Memory B cell (primary cell): ENCODE measurements at regions not wholly inside any gene's neighbourhood (a gene's known extent, or its start where the extent isn't known, plus 50 kb on each side); places are given as distances from the start of the nearest gene placed in this dataset.

Source experiments
- ATAC-seq: fragments of 150-1000 bp; cut with Tn5 transposase; 2 replicates; pipeline ENCODE4 v1.10.0; 2021; ENCODE audit warnings: low read depth, mild to moderate bottlenecking, moderate library complexity
- DNase-seq, 2 donors: peaks; one replicate each; pipeline ENCODE4 v3.0.0; 2022; ENCODE audit warnings: low spot score in 2 of 2
- H3K27ac Mint-ChIP-seq: one replicate; pipeline ENCODE4 v1.8.0; 2022; ENCODE audit warnings: mild to moderate bottlenecking, moderate library complexity, mixed read lengths
- H3K27me3 Mint-ChIP-seq: one replicate; pipeline ENCODE4 v1.8.0; 2022; ENCODE audit warnings: mixed read lengths
- H3K36me3 Mint-ChIP-seq: one replicate; pipeline ENCODE4 v1.8.0; 2022; ENCODE audit warnings: mild to moderate bottlenecking, mixed read lengths
- H3K4me1 Mint-ChIP-seq: one replicate; pipeline ENCODE4 v1.8.0; 2022; ENCODE audit warnings: mixed read lengths
- H3K4me3 Mint-ChIP-seq: one replicate; pipeline ENCODE4 v1.8.0; 2022; ENCODE audit warnings: mild to moderate bottlenecking, moderate library complexity, mixed read lengths
- H3K9me3 Mint-ChIP-seq: one replicate; pipeline ENCODE4 v1.8.0; 2022; ENCODE audit warnings: mixed read lengths

- no peak for DNase-seq
- H3K4me3 Mint-ChIP-seq: no peak overlapping the region
- no peak for ATAC-seq
- no peaks in the 10 kb centered on the region for H3K9me3 Mint-ChIP-seq
- no peaks in the 10 kb centered on the region for H3K4me1 Mint-ChIP-seq
- H3K36me3 Mint-ChIP-seq: peaks cover 1% of the 10 kb centered on the region
- no peak overlapping the region for H3K27ac Mint-ChIP-seq
- H3K27me3 Mint-ChIP-seq: peaks cover 11% of the 10 kb centered on the region
Observed at GRCh38 chr1:56227886-56228285, 351.5 kb downstream of the PLPP3 start.

- Mint-ChIP-seq H3K4me3 (no peak overlapping the region), H3K4me1 (no peaks in the 10 kb centered on the region), H3K36me3 (peaks cover 1% of the 10 kb centered on the region), H3K27ac (no peak overlapping the region), H3K27me3 (peaks cover 11% of the 10 kb centered on the region), H3K9me3 (no peaks in the 10 kb centered on the region)
- no peak for ATAC-seq
- no peak for DNase-seq
Observed at GRCh38 chr1:56227401-56227800, 352.0 kb downstream of the PLPP3 start.

GRCh38 chr1:56225964-56226815 is 353.2 kb downstream of the PLPP3 start:
- H3K27ac Mint-ChIP-seq: no peak overlapping the region
- no peak overlapping the region for H3K4me3 Mint-ChIP-seq
- H3K27me3 Mint-ChIP-seq: peaks cover 7% of the 10 kb centered on the region
- H3K9me3 Mint-ChIP-seq: no peaks in the 10 kb centered on the region
- no peak for DNase-seq
- no peaks in the 10 kb centered on the region for H3K4me1 Mint-ChIP-seq
- ATAC-seq: no peak
- H3K36me3 Mint-ChIP-seq: peaks cover 1% of the 10 kb centered on the region

DNA sequence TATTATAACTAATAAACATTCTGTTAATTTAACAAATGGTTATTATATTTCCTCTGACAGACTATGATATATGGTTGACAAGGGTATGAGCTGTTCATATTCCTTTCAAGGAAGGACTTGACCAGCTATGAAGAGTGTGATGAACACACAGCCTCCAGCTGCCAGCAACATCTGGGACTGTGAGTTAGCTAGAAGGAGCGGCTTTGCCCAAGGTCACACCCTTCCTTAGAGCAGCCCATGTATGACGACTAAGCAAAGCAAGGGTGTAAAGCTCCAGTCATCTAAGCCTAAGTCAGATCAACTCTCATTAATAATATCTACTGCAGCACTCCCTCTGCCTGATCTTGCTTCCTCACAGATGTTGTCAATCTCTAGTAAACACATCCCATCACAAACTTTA is 355.4 kb downstream of the PLPP3 start:
- Mint-ChIP-seq H3K9me3 (no peaks in the 10 kb centered on the region), H3K27ac (no peak overlapping the region), H3K36me3 (peaks cover 1% of the 10 kb centered on the region)

GRCh38 chr1:56222914-56223540 is 356.3 kb downstream of the PLPP3 start:
- DNase-seq (no peak), ATAC-seq (no peak)
- H3K36me3 Mint-ChIP-seq: peaks cover 1% of the 10 kb centered on the region
- no peaks in the 10 kb centered on the region for H3K4me1 Mint-ChIP-seq
- peaks cover 9% of the 10 kb centered on the region for H3K27me3 Mint-ChIP-seq
- no peak overlapping the region for H3K27ac Mint-ChIP-seq
- H3K4me3 Mint-ChIP-seq: no peak overlapping the region
- no peaks in the 10 kb centered on the region for H3K9me3 Mint-ChIP-seq

More for the DNA sequence above, 355.4 kb downstream of the PLPP3 start:
- H3K4me3 Mint-ChIP-seq: no peak overlapping the region
- peaks cover 9% of the 10 kb centered on the region for H3K27me3 Mint-ChIP-seq
- no peak for ATAC-seq
- no peak for DNase-seq
- no peaks in the 10 kb centered on the region for H3K4me1 Mint-ChIP-seq

DNA sequence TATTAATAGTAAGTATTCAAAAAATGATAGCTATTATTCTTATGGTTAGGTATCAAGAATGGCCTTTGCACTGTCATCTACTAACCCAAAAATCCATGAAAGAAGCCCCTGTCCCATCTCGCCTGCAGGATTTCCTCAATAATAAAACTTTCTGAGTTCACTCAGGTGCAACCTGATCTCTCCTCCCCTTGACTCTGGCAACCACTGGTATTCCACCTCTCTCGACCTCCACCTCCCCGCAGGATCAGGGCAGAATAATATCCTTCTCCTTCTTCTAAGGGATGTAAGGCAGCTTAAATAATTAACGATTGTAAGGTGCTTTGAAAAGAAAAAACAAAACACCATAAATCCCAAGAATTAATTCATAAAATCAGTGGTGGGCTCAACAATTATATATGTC is 359.3 kb downstream of the PLPP3 start:
- Mint-ChIP-seq H3K4me3 (no peak overlapping the region), H3K36me3 (peaks cover 1% of the 10 kb centered on the region), H3K4me1 (no peaks in the 10 kb centered on the region), H3K9me3 (no peaks in the 10 kb centered on the region), H3K27ac (no peak overlapping the region), H3K27me3 (peaks cover 4% of the 10 kb centered on the region)
- no peak for DNase-seq
- ATAC-seq: no peak

DNA sequence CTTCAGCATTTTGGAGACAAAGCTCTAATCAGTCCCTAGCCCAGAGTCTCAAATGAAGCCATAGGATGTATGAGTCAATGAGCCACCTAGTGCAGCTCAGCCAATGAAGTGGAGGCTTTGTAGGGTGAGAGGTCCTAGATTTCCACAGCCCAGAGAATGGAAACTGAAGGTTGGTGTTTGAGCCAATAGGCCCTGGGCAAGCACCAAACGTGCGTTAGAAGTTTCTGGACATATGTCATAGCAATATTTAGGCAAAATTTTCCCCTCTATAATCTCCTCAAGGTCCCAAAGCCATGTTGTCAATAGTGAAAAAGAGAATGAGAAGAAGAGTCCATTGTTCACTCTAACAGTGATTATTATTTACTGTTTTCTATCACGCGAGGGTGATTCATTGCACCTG is 361.3 kb downstream of the PLPP3 start:
- H3K4me1 Mint-ChIP-seq: no peaks in the 10 kb centered on the region

DNA sequence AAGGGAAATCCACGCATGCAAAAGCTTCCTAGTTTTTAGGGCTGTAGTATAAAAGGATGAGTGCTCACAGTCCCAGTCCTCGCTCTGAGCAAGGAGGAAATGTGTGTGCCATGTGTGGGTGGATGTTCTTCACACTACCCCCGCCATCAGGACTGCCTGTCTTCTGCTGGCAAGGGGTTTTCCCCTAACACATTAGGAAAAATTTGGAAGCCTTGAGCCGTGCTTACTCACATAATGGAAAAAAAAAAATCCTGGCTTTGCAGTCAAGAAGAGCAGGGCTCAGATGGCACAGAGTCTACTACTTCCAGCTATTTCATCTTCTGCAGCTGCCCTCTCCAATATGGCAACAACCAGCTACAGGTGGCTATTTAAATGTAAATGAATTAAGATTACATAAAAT is 363.1 kb downstream of the PLPP3 start:
- H3K27me3 Mint-ChIP-seq: peaks cover 2% of the 10 kb centered on the region
- no peaks in the 10 kb centered on the region for H3K36me3 Mint-ChIP-seq
- no peaks in the 10 kb centered on the region for H3K9me3 Mint-ChIP-seq
- H3K4me1 Mint-ChIP-seq: no peaks in the 10 kb centered on the region
- H3K27ac Mint-ChIP-seq: no peak overlapping the region
- H3K4me3 Mint-ChIP-seq: no peak overlapping the region
- no peak for DNase-seq
- no peak for ATAC-seq

More for the DNA sequence above, 361.3 kb downstream of the PLPP3 start:
- Mint-ChIP-seq H3K27ac (no peak overlapping the region), H3K36me3 (peaks cover 1% of the 10 kb centered on the region), H3K4me3 (no peak overlapping the region), H3K9me3 (no peaks in the 10 kb centered on the region), H3K27me3 (peaks cover 4% of the 10 kb centered on the region)
- ATAC-seq (no peak), DNase-seq (no peak)

- Mint-ChIP-seq H3K4me1 (no peaks in the 10 kb centered on the region), H3K4me3 (no peak overlapping the region), H3K9me3 (no peaks in the 10 kb centered on the region), H3K27me3 (no peaks in the 10 kb centered on the region), H3K27ac (no peak overlapping the region), H3K36me3 (no peaks in the 10 kb centered on the region)
- no peak for DNase-seq
- no peak for ATAC-seq
Observed at GRCh38 chr1:56215771-56216170, 363.6 kb downstream of the PLPP3 start.

GRCh38 chr1:56215086-56215485 is 364.3 kb downstream of the PLPP3 start:
- Mint-ChIP-seq H3K27ac (no peak overlapping the region), H3K4me3 (no peak overlapping the region), H3K9me3 (no peaks in the 10 kb centered on the region), H3K4me1 (no peaks in the 10 kb centered on the region), H3K27me3 (no peaks in the 10 kb centered on the region), H3K36me3 (no peaks in the 10 kb centered on the region)
- no peak for DNase-seq
- ATAC-seq: no peak

GRCh38 chr1:56213068-56213467 is 366.3 kb downstream of the PLPP3 start:
- DNase-seq: no peak
- H3K27me3 Mint-ChIP-seq: no peaks in the 10 kb centered on the region
- no peak for ATAC-seq
- no peak overlapping the region for H3K27ac Mint-ChIP-seq
- H3K4me1 Mint-ChIP-seq: no peaks in the 10 kb centered on the region
- no peaks in the 10 kb centered on the region for H3K9me3 Mint-ChIP-seq
- no peaks in the 10 kb centered on the region for H3K36me3 Mint-ChIP-seq
- no peak overlapping the region for H3K4me3 Mint-ChIP-seq

- H3K27ac Mint-ChIP-seq: no peak overlapping the region
- no peaks in the 10 kb centered on the region for H3K27me3 Mint-ChIP-seq
- no peaks in the 10 kb centered on the region for H3K9me3 Mint-ChIP-seq
- H3K4me3 Mint-ChIP-seq: no peak overlapping the region
- no peak for ATAC-seq
- H3K4me1 Mint-ChIP-seq: no peaks in the 10 kb centered on the region
- H3K36me3 Mint-ChIP-seq: no peaks in the 10 kb centered on the region
- no peak for DNase-seq
Observed at GRCh38 chr1:56212143-56212542, 367.2 kb downstream of the PLPP3 start.

GRCh38 chr1:56206391-56206790 is 373.0 kb downstream of the PLPP3 start:
- H3K4me3 Mint-ChIP-seq: no peak overlapping the region
- ATAC-seq (no peak), DNase-seq (no peak)
- H3K36me3 Mint-ChIP-seq: peaks cover 3% of the 10 kb centered on the region
- no peaks in the 10 kb centered on the region for H3K27me3 Mint-ChIP-seq
- no peak overlapping the region for H3K27ac Mint-ChIP-seq
- H3K9me3 Mint-ChIP-seq: no peaks in the 10 kb centered on the region
- H3K4me1 Mint-ChIP-seq: no peaks in the 10 kb centered on the region

- no peak for ATAC-seq
- DNase-seq: no peak
- H3K36me3 Mint-ChIP-seq: peaks cover 3% of the 10 kb centered on the region
- no peak overlapping the region for H3K4me3 Mint-ChIP-seq
- H3K4me1 Mint-ChIP-seq: no peaks in the 10 kb centered on the region
- H3K27me3 Mint-ChIP-seq: no peaks in the 10 kb centered on the region
- no peak overlapping the region for H3K27ac Mint-ChIP-seq
- no peaks in the 10 kb centered on the region for H3K9me3 Mint-ChIP-seq
Observed at GRCh38 chr1:56204206-56204605, 375.2 kb downstream of the PLPP3 start.
